ENCODE measurements at regions not wholly inside any gene's neighbourhood (a gene's known extent, or its start where the extent isn't known, plus 50 kb on each side); places are given as distances from the start of the nearest gene placed in this dataset.

- H2BK15ac ChIP-seq (replicated peaks; ENCODE audit: low read depth): no peak overlapping the region
- no peak overlapping the region for H3K4ac ChIP-seq (ENCODE audit: low read depth, low read length)
- H4K8ac ChIP-seq (ENCODE audit: low read depth, low read length): no peak overlapping the region
- no peak overlapping the region for H3K23ac ChIP-seq (ENCODE audit: low read length)
- no peak for DNase-seq
- H2BK5ac ChIP-seq (ENCODE audit: low read length): no peak overlapping the region
- H3K79me2 ChIP-seq (ENCODE audit: control insufficient read depth, insufficient read depth, low read length): no peaks in the 10 kb centered on the region
- H2AK5ac ChIP-seq (ENCODE audit: low read length): no peak overlapping the region
- H3K27me3 ChIP-seq (ENCODE audit: insufficient read depth, low read length, poor library complexity): no peaks in the 10 kb centered on the region
- H2BK120ac ChIP-seq (ENCODE audit: low read depth, low read length): no peak overlapping the region
- WGBS (ENCODE audit: extremely low coverage, insufficient coverage, low lambda C conversion rate): no CpG with 5 or more reads among the region's 3 CpGs
- H3K4me1 ChIP-seq (ENCODE audit: control insufficient read depth, low read depth, low read length): no peaks in the 10 kb centered on the region
- H3K36me3 ChIP-seq (ENCODE audit: control insufficient read depth, insufficient read depth, low read length): no peaks in the 10 kb centered on the region
- H4K5ac ChIP-seq (ENCODE audit: low read length): no peak overlapping the region
- no peak overlapping the region for H3K4me3 ChIP-seq (ENCODE audit: low read length)
- no peak overlapping the region for H3K4me2 ChIP-seq (ENCODE audit: low read length)
- H3K79me1 ChIP-seq (ENCODE audit: low read length): no peaks in the 10 kb centered on the region
- H3K27ac ChIP-seq (ENCODE audit: low read depth, low read length): no peak overlapping the region
- no peak overlapping the region for H3K56ac ChIP-seq (ENCODE audit: low read length)
- no peak overlapping the region for H3K18ac ChIP-seq (ENCODE audit: low read length)
- H3K9ac ChIP-seq (ENCODE audit: low read length): no peak overlapping the region
Observed at GRCh38 chr18:71485611-71486010, 1058.5 kb downstream of the CBLN2 start.

GRCh38 chr18:71471963-71472725, 1072.0 kb downstream of the CBLN2 start:
- H3K18ac ChIP-seq (ENCODE audit: low read length): no peak overlapping the region
- H3K27ac ChIP-seq (ENCODE audit: low read depth, low read length): no peak overlapping the region
- H2BK15ac ChIP-seq (replicated peaks; ENCODE audit: low read depth): no peak overlapping the region
- no peak overlapping the region for H3K4ac ChIP-seq (ENCODE audit: low read depth, low read length)
- H3K4me3 ChIP-seq (ENCODE audit: low read length): no peak overlapping the region
- H3K79me2 ChIP-seq (ENCODE audit: control insufficient read depth, insufficient read depth, low read length): no peaks in the 10 kb centered on the region
- no peak overlapping the region for H4K5ac ChIP-seq (ENCODE audit: low read length)
- H3K23ac ChIP-seq (ENCODE audit: low read length): no peak overlapping the region
- H3K56ac ChIP-seq (ENCODE audit: low read length): no peak overlapping the region
- H4K8ac ChIP-seq (ENCODE audit: low read depth, low read length): no peak overlapping the region
- no peaks in the 10 kb centered on the region for H3K4me1 ChIP-seq (ENCODE audit: control insufficient read depth, low read depth, low read length)
- H3K4me2 ChIP-seq (ENCODE audit: low read length): no peak overlapping the region
- WGBS (ENCODE audit: extremely low coverage, insufficient coverage, low lambda C conversion rate): no CpG with 5 or more reads among the region's 19 CpGs
- H2BK120ac ChIP-seq (ENCODE audit: low read depth, low read length): no peak overlapping the region
- no peaks in the 10 kb centered on the region for H3K79me1 ChIP-seq (ENCODE audit: low read length)
- H2BK5ac ChIP-seq (ENCODE audit: low read length): no peak overlapping the region
- no peak overlapping the region for H2AK5ac ChIP-seq (ENCODE audit: low read length)
- DNase-seq: peak; percentile 38
- no peaks in the 10 kb centered on the region for H3K27me3 ChIP-seq (ENCODE audit: insufficient read depth, low read length, poor library complexity)
- no peaks in the 10 kb centered on the region for H3K36me3 ChIP-seq (ENCODE audit: control insufficient read depth, insufficient read depth, low read length)
- no peak overlapping the region for H3K9ac ChIP-seq (ENCODE audit: low read length)

- H3K9ac ChIP-seq (ENCODE audit: low read length): no peak overlapping the region
- DNase-seq: no peak
- no peaks in the 10 kb centered on the region for H3K4me1 ChIP-seq (ENCODE audit: control insufficient read depth, low read depth, low read length)
- no peaks in the 10 kb centered on the region for H3K79me1 ChIP-seq (ENCODE audit: low read length)
- H3K79me2 ChIP-seq (ENCODE audit: control insufficient read depth, insufficient read depth, low read length): no peaks in the 10 kb centered on the region
- no peak overlapping the region for H2BK120ac ChIP-seq (ENCODE audit: low read depth, low read length)
- no peak overlapping the region for H3K4me2 ChIP-seq (ENCODE audit: low read length)
- no CpG with 5 or more reads among the region's 3 CpGs for WGBS (ENCODE audit: extremely low coverage, insufficient coverage, low lambda C conversion rate)
- no peak overlapping the region for H2AK5ac ChIP-seq (ENCODE audit: low read length)
- H3K56ac ChIP-seq (ENCODE audit: low read length): no peak overlapping the region
- H3K4me3 ChIP-seq (ENCODE audit: low read length): no peak overlapping the region
- H4K8ac ChIP-seq (ENCODE audit: low read depth, low read length): no peak overlapping the region
- H3K23ac ChIP-seq (ENCODE audit: low read length): no peak overlapping the region
- H3K4ac ChIP-seq (ENCODE audit: low read depth, low read length): no peak overlapping the region
- no peak overlapping the region for H4K5ac ChIP-seq (ENCODE audit: low read length)
- H2BK5ac ChIP-seq (ENCODE audit: low read length): no peak overlapping the region
- H2BK15ac ChIP-seq (replicated peaks; ENCODE audit: low read depth): no peak overlapping the region
- no peak overlapping the region for H3K27ac ChIP-seq (ENCODE audit: low read depth, low read length)
- no peaks in the 10 kb centered on the region for H3K27me3 ChIP-seq (ENCODE audit: insufficient read depth, low read length, poor library complexity)
- no peak overlapping the region for H3K18ac ChIP-seq (ENCODE audit: low read length)
- no peaks in the 10 kb centered on the region for H3K36me3 ChIP-seq (ENCODE audit: control insufficient read depth, insufficient read depth, low read length)
Observed at GRCh38 chr18:71456206-71456605, 1087.9 kb downstream of the CBLN2 start.

- Histone ChIP-seq H2BK15ac (replicated peaks; ENCODE audit: low read depth) (no peak overlapping the region), H3K79me1 (ENCODE audit: low read length) (no peaks in the 10 kb centered on the region), H3K4ac (ENCODE audit: low read depth, low read length) (no peak overlapping the region), H3K27ac (ENCODE audit: low read depth, low read length) (no peak overlapping the region), H3K18ac (ENCODE audit: low read length) (no peak overlapping the region), H3K27me3 (ENCODE audit: insufficient read depth, low read length, poor library complexity) (no peaks in the 10 kb centered on the region), H4K5ac (ENCODE audit: low read length) (no peak overlapping the region), H2BK5ac (ENCODE audit: low read length) (no peak overlapping the region), H3K4me3 (ENCODE audit: low read length) (no peak overlapping the region), H3K56ac (ENCODE audit: low read length) (no peak overlapping the region), H2AK5ac (ENCODE audit: low read length) (no peak overlapping the region), H3K23ac (ENCODE audit: low read length) (no peak overlapping the region), H4K8ac (ENCODE audit: low read depth, low read length) (no peak overlapping the region), H2BK120ac (ENCODE audit: low read depth, low read length) (no peak overlapping the region), H3K9ac (ENCODE audit: low read length) (no peak overlapping the region), H3K36me3 (ENCODE audit: control insufficient read depth, insufficient read depth, low read length) (no peaks in the 10 kb centered on the region), H3K79me2 (ENCODE audit: control insufficient read depth, insufficient read depth, low read length) (no peaks in the 10 kb centered on the region), H3K4me2 (ENCODE audit: low read length) (no peak overlapping the region), H3K4me1 (ENCODE audit: control insufficient read depth, low read depth, low read length) (no peaks in the 10 kb centered on the region)
- WGBS (ENCODE audit: extremely low coverage, insufficient coverage, low lambda C conversion rate): no CpG with 5 or more reads among the region's 3 CpGs
- no peak for DNase-seq
Observed at GRCh38 chr18:71450257-71450656, 1093.9 kb downstream of the CBLN2 start.

GRCh38 chr18:71443706-71444480, 1100.2 kb downstream of the CBLN2 start:
- Histone ChIP-seq H4K5ac (ENCODE audit: low read length) (no peak overlapping the region), H3K4me3 (ENCODE audit: low read length) (no peak overlapping the region), H3K9ac (ENCODE audit: low read length) (no peak overlapping the region), H3K4me1 (ENCODE audit: control insufficient read depth, low read depth, low read length) (no peaks in the 10 kb centered on the region), H2BK120ac (ENCODE audit: low read depth, low read length) (no peak overlapping the region), H3K27me3 (ENCODE audit: insufficient read depth, low read length, poor library complexity) (no peaks in the 10 kb centered on the region), H3K4ac (ENCODE audit: low read depth, low read length) (no peak overlapping the region), H2BK5ac (ENCODE audit: low read length) (no peak overlapping the region), H4K8ac (ENCODE audit: low read depth, low read length) (no peak overlapping the region), H2AK5ac (ENCODE audit: low read length) (no peak overlapping the region), H2BK15ac (replicated peaks; ENCODE audit: low read depth) (no peak overlapping the region), H3K18ac (ENCODE audit: low read length) (no peak overlapping the region), H3K4me2 (ENCODE audit: low read length) (no peak overlapping the region), H3K36me3 (ENCODE audit: control insufficient read depth, insufficient read depth, low read length) (no peaks in the 10 kb centered on the region), H3K56ac (ENCODE audit: low read length) (no peak overlapping the region), H3K27ac (ENCODE audit: low read depth, low read length) (no peak overlapping the region), H3K79me1 (ENCODE audit: low read length) (no peaks in the 10 kb centered on the region), H3K79me2 (ENCODE audit: control insufficient read depth, insufficient read depth, low read length) (no peaks in the 10 kb centered on the region), H3K23ac (ENCODE audit: low read length) (no peak overlapping the region)
- no CpG with 5 or more reads among the region's 3 CpGs for WGBS (ENCODE audit: extremely low coverage, insufficient coverage, low lambda C conversion rate)
- DNase-seq: peak; percentile 11
